ENCODE measurements at regions not wholly inside any gene's neighbourhood (a gene's known extent, or its start where the extent isn't known, plus 50 kb on each side); places are given as distances from the start of the nearest gene placed in this dataset.

GRCh38 chr5:5967944-5968343, 410.4 kb downstream of the MED10 start:
- Histone ChIP-seq H3K27ac (no peak overlapping the region), H3K4me1 (replicated peaks in 1 of 2) (no peaks in the 10 kb centered on the region), H3K4me3 (no peak overlapping the region)
- ATAC-seq (replicated peaks in 6 of 8): peak in 1 of 8 experiments; percentile 72
- in situ Hi-C loops (cut with MboI; ENCODE audit: low pct_unique_long_range_greater_than_20kb in 2 of 9, low sequenced_read_pairs in 9 of 9, unreplicated experiment in 9 of 9): no loop called here
- 0 to 80% (median 54%) methylated on average over 1 to 3 of the region's 3 CpGs; no CpG with 5 or more reads in 2 of the 10 experiments for WGBS, 10 experiments

- H3K27ac ChIP-seq: no peak overlapping the region
- in situ Hi-C loops (cut with MboI; ENCODE audit: low pct_unique_long_range_greater_than_20kb in 2 of 9, low sequenced_read_pairs in 9 of 9, unreplicated experiment in 9 of 9): no loop called here
- peak in 1 of 8 experiments; percentile 33 for ATAC-seq (replicated peaks in 6 of 8)
- H3K4me3 ChIP-seq: no peak overlapping the region
- WGBS, 10 experiments: 20 to 100% (median 80%) methylated on average over 1 to 6 of the region's 6 CpGs; no CpG with 5 or more reads in 4 of the 10 experiments
- H3K4me1 ChIP-seq (replicated peaks in 1 of 2): no peaks in the 10 kb centered on the region
Measured at GRCh38 chr5:5967373-5967772, 411.0 kb downstream of the MED10 start.

- in situ Hi-C loops (cut with MboI; ENCODE audit: low pct_unique_long_range_greater_than_20kb in 2 of 9, low sequenced_read_pairs in 9 of 9, unreplicated experiment in 9 of 9): no loop called here
- no peak for ATAC-seq (replicated peaks in 6 of 8)
- Histone ChIP-seq H3K4me1 (replicated peaks in 1 of 2) (no peaks in the 10 kb centered on the region), H3K4me3 (no peak overlapping the region), H3K27ac (no peak overlapping the region)
- 54 to 83% (median 73%) methylated on average over 1 to 5 of the region's 5 CpGs; no CpG with 5 or more reads in 4 of the 10 experiments for WGBS, 10 experiments
Measured at GRCh38 chr5:5965132-5965531, 413.2 kb downstream of the MED10 start.

- peak in 1 of 8 experiments; percentile 50 for ATAC-seq (replicated peaks in 6 of 8)
- no peak overlapping the region for H3K4me3 ChIP-seq
- H3K4me1 ChIP-seq (replicated peaks in 1 of 2): peaks cover 0 to 2% of the 10 kb centered on the region in 2 donors
- 50 to 100% (median 93%) methylated on average over 1 to 2 of the region's 4 CpGs; no CpG with 5 or more reads in 4 of the 10 experiments for WGBS, 10 experiments
- H3K27ac ChIP-seq: no peak overlapping the region
- in situ Hi-C loops (cut with MboI; ENCODE audit: low pct_unique_long_range_greater_than_20kb in 2 of 9, low sequenced_read_pairs in 9 of 9, unreplicated experiment in 9 of 9): no loop called here
Measured at GRCh38 chr5:5964347-5964746, 414.0 kb downstream of the MED10 start.

- no peak overlapping the region for H3K4me3 ChIP-seq
- in situ Hi-C loops (cut with MboI; ENCODE audit: low pct_unique_long_range_greater_than_20kb in 2 of 9, low sequenced_read_pairs in 9 of 9, unreplicated experiment in 9 of 9): no loop called here
- 0 to 86% (median 30%) methylated on average over 1 to 2 of the region's 2 CpGs; no CpG with 5 or more reads in 4 of the 10 experiments for WGBS, 10 experiments
- peaks cover 14 to 20% of the 10 kb centered on the region in 2 donors for H3K4me1 ChIP-seq (replicated peaks in 1 of 2)
- no peak for ATAC-seq (replicated peaks in 6 of 8)
- H3K27ac ChIP-seq: no peak overlapping the region
Measured at GRCh38 chr5:5957737-5958136, 420.6 kb downstream of the MED10 start.

- 12 to 100% (median 63%) methylated on average over 2 to 8 of the region's 9 CpGs; no CpG with 5 or more reads in 3 of the 10 experiments for WGBS, 10 experiments
- no peak overlapping the region for H3K4me3 ChIP-seq
- H3K27ac ChIP-seq: peak overlapping the region in 1 of 2 donors; percentile 5
- ATAC-seq (replicated peaks in 6 of 8): no peak
- H3K4me1 ChIP-seq (replicated peaks in 1 of 2): peaks cover 14 to 18% of the 10 kb centered on the region in 2 donors
- in situ Hi-C loops (cut with MboI; ENCODE audit: low pct_unique_long_range_greater_than_20kb in 2 of 9, low sequenced_read_pairs in 9 of 9, unreplicated experiment in 9 of 9): no loop called here
Measured at GRCh38 chr5:5954275-5954598, 424.1 kb downstream of the MED10 start.

- Histone ChIP-seq H3K27ac (peak overlapping the region; percentile 5 to 20), H3K4me1 (replicated peaks in 1 of 2) (peaks cover 14 to 18% of the 10 kb centered on the region in 2 donors), H3K4me3 (no peak overlapping the region)
- peak in 5 of 8 experiments; percentile 97 to 99 (median 98) for ATAC-seq (replicated peaks in 6 of 8)
- in situ Hi-C loops (cut with MboI; ENCODE audit: low pct_unique_long_range_greater_than_20kb in 2 of 9, low sequenced_read_pairs in 9 of 9, unreplicated experiment in 9 of 9): no loop called here
- WGBS, 10 experiments: 24 to 75% (median 50%) methylated on average over 3 to 10 of the region's 12 CpGs; no CpG with 5 or more reads in 2 of the 10 experiments
Measured at GRCh38 chr5:5953584-5954274, 424.6 kb downstream of the MED10 start.

- no peak overlapping the region for H3K27ac ChIP-seq
- peaks cover 14 to 18% of the 10 kb centered on the region in 2 donors for H3K4me1 ChIP-seq (replicated peaks in 1 of 2)
- 0 to 100% (median 37%) methylated on average over 1 to 3 of the region's 3 CpGs; no CpG with 5 or more reads in 6 of the 10 experiments for WGBS, 10 experiments
- in situ Hi-C loops (cut with MboI; ENCODE audit: low pct_unique_long_range_greater_than_20kb in 2 of 9, low sequenced_read_pairs in 9 of 9, unreplicated experiment in 9 of 9): no loop called here
- ATAC-seq (replicated peaks in 6 of 8): no peak
- no peak overlapping the region for H3K4me3 ChIP-seq
Measured at GRCh38 chr5:5951953-5952352, 426.4 kb downstream of the MED10 start.

GRCh38 chr5:5950658-5951057, 427.7 kb downstream of the MED10 start:
- no peak for ATAC-seq (replicated peaks in 6 of 8)
- peaks cover 14 to 18% of the 10 kb centered on the region in 2 donors for H3K4me1 ChIP-seq (replicated peaks in 1 of 2)
- in situ Hi-C loops (cut with MboI; ENCODE audit: low pct_unique_long_range_greater_than_20kb in 2 of 9, low sequenced_read_pairs in 9 of 9, unreplicated experiment in 9 of 9): no loop called here
- no peak overlapping the region for H3K4me3 ChIP-seq
- no peak overlapping the region for H3K27ac ChIP-seq
- WGBS, 10 experiments: 8 to 100% (median 58%) methylated on average over 1 to 5 of the region's 5 CpGs

GRCh38 chr5:5941486-5941885, 436.9 kb downstream of the MED10 start:
- ATAC-seq (replicated peaks in 6 of 8): no peak
- H3K27ac ChIP-seq: no peak overlapping the region
- in situ Hi-C loops (cut with MboI; ENCODE audit: low pct_unique_long_range_greater_than_20kb in 2 of 9, low sequenced_read_pairs in 9 of 9, unreplicated experiment in 9 of 9): no loop called here
- 0 to 90% (median 50%) methylated on average over 1 to 4 of the region's 5 CpGs; no CpG with 5 or more reads in 2 of the 10 experiments for WGBS, 10 experiments
- no peaks in the 10 kb centered on the region for H3K4me1 ChIP-seq (replicated peaks in 1 of 2)
- no peak overlapping the region for H3K4me3 ChIP-seq

GRCh38 chr5:5939759-5940370, 438.5 kb downstream of the MED10 start:
- WGBS, 10 experiments: 0 to 100% (median 61%) methylated on average over 1 to 4 of the region's 5 CpGs; no CpG with 5 or more reads in 4 of the 10 experiments
- no peak for ATAC-seq (replicated peaks in 6 of 8)
- in situ Hi-C loops (cut with MboI; ENCODE audit: low pct_unique_long_range_greater_than_20kb in 2 of 9, low sequenced_read_pairs in 9 of 9, unreplicated experiment in 9 of 9): no loop called here
- no peak overlapping the region for H3K27ac ChIP-seq
- no peak overlapping the region for H3K4me3 ChIP-seq
- no peaks in the 10 kb centered on the region for H3K4me1 ChIP-seq (replicated peaks in 1 of 2)

- ATAC-seq (replicated peaks in 6 of 8): no peak
- Histone ChIP-seq H3K27ac (no peak overlapping the region), H3K4me1 (replicated peaks in 1 of 2) (peaks cover 9 to 19% of the 10 kb centered on the region in 2 donors), H3K4me3 (no peak overlapping the region)
- WGBS, 10 experiments: 50 to 100% (median 100%) methylated on average over 1 to 3 of the region's 3 CpGs; no CpG with 5 or more reads in 5 of the 10 experiments
- in situ Hi-C loops (cut with MboI; ENCODE audit: low pct_unique_long_range_greater_than_20kb in 2 of 9, low sequenced_read_pairs in 9 of 9, unreplicated experiment in 9 of 9): no loop called here
Measured at GRCh38 chr5:5933651-5934050, 444.7 kb downstream of the MED10 start.

GRCh38 chr5:5932824-5933223, 445.5 kb downstream of the MED10 start:
- H3K27ac ChIP-seq: no peak overlapping the region
- 39 to 94% (median 60%) methylated on average over 1 to 5 of the region's 5 CpGs; no CpG with 5 or more reads in 2 of the 10 experiments for WGBS, 10 experiments
- no peak for ATAC-seq (replicated peaks in 6 of 8)
- in situ Hi-C loops (cut with MboI; ENCODE audit: low pct_unique_long_range_greater_than_20kb in 2 of 9, low sequenced_read_pairs in 9 of 9, unreplicated experiment in 9 of 9): no loop called here
- H3K4me3 ChIP-seq: no peak overlapping the region
- peaks cover 9 to 19% of the 10 kb centered on the region in 2 donors for H3K4me1 ChIP-seq (replicated peaks in 1 of 2)

All from motor neuron (in vitro differentiated cells).